GM06990 (cell line): ENCODE measurements at regions not wholly inside any gene's neighbourhood (a gene's known extent, or its start where the extent isn't known, plus 50 kb on each side); places are given as distances from the start of the nearest gene placed in this dataset.

Source experiments
- DNase-seq: peaks from one replicate; pipeline ENCODE4 v3.0.0-alpha.2; 2011; ENCODE audit not compliant: insufficient read length; ENCODE audit errors: extremely low read depth
- H3K27me3 ChIP-seq: replicated peaks from 2 replicates; pipeline ENCODE4 v1.6.0; 2011; ENCODE audit warnings: low read length; ENCODE audit not compliant: control insufficient read depth, insufficient read depth
- H3K36me3 ChIP-seq: 2 replicates; pipeline ENCODE4 v1.5.1; 2011; ENCODE audit warnings: low read length; ENCODE audit not compliant: control insufficient read depth, insufficient read depth
- H3K4me3 ChIP-seq: replicated peaks from 2 replicates; pipeline ENCODE4 v1.5.1; 2011; ENCODE audit warnings: low read depth, mild to moderate bottlenecking, control low read depth, low read length
- TF ChIP-seq, protein P1 (sequence below): IDR thresholded peaks from 2 replicates; pipeline ENCODE4 v1.5.1; 2011; ENCODE audit warnings: low read length, control low read depth, mild to moderate bottlenecking, inconsistent platforms; ENCODE audit not compliant: insufficient read depth, poor library complexity, severe bottlenecking

DNA sequence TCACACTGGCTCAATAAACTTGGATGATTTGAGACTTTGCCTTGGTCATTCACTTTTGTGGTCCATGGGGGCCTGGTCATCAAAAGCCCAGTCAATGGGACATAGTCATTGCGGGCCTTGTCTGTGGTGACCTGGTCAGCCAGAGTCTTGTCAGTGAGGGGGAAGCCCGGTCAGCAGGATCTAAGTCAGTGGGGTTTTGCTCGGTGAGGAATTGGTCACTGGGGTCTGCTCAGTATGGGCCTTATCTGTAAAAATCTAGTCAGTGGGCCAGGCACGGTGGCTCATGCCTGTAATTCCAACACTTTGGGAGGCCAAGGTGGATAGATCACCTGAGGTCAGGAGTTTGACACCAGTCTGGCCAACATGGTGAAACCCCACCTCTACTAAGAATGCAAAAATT is 63.7 kb upstream of the TPM4 start:
- H3K4me3 ChIP-seq, result no peak overlapping the region
- TF ChIP-seq, protein P1, sequence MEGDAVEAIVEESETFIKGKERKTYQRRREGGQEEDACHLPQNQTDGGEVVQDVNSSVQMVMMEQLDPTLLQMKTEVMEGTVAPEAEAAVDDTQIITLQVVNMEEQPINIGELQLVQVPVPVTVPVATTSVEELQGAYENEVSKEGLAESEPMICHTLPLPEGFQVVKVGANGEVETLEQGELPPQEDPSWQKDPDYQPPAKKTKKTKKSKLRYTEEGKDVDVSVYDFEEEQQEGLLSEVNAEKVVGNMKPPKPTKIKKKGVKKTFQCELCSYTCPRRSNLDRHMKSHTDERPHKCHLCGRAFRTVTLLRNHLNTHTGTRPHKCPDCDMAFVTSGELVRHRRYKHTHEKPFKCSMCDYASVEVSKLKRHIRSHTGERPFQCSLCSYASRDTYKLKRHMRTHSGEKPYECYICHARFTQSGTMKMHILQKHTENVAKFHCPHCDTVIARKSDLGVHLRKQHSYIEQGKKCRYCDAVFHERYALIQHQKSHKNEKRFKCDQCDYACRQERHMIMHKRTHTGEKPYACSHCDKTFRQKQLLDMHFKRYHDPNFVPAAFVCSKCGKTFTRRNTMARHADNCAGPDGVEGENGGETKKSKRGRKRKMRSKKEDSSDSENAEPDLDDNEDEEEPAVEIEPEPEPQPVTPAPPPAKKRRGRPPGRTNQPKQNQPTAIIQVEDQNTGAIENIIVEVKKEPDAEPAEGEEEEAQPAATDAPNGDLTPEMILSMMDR, result no peak

DNA sequence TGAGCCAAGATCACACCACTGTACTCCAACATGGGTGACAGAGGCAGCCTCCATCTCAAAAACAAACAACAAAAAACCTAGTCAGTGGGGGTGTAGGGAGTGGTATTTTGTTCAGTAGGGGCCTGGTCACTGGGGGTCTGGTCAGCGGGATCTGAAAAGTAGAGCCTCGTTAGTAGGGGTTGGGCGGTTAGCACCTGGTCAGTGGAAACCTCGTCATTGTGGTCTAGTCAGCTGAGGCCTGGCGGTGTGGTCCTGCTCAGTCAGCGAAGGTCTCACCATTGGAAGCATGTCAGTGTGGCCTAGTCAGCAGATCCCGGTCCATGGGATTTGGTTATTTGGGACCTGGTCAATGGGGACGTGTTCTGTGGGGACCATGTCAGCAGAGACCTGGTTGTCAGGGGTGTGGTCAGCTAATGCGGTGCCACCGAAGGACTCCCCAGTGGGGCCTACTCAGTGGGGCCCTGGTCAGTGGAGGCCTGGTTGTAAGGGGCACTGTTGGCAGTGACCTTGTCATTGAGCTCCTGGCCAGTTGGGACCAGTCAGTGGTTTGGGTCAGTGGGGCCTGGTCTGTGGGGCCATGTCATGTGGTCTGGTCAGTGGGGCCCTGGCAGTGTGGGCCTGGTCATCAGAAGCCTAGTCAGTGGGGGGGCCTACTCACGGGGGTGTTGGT is 63.0 kb upstream of the TPM4 start:
- DNase-seq, result no peak
- no peak overlapping the region for H3K4me3 ChIP-seq
- H3K27me3 ChIP-seq, result no peaks in the 10 kb centered on the region; the same call in 1 of the 2 replicates
- TF ChIP-seq, protein P1, result no peak
- no peaks in the 10 kb centered on the region for H3K36me3 ChIP-seq

More for the DNA sequence above, 63.7 kb upstream of the TPM4 start:
- DNase-seq, result no peak
- H3K27me3 ChIP-seq, result no peaks in the 10 kb centered on the region; the same call in 1 of the 2 replicates
- H3K36me3 ChIP-seq, result no peaks in the 10 kb centered on the region

- H3K4me3 ChIP-seq, result no peak overlapping the region
- DNase-seq, result no peak
- no peaks in the 10 kb centered on the region for H3K36me3 ChIP-seq
- TF ChIP-seq, protein P1, result no peak
- H3K27me3 ChIP-seq, result no peaks in the 10 kb centered on the region; the same call in 1 of the 2 replicates
These were observed 62.1 kb upstream of the TPM4 start for GRCh38 chr19:16013851-16014840.

GRCh38 chr19:16014923-16015804 is 61.1 kb upstream of the TPM4 start:
- Histone ChIP-seq H3K36me3 (no peaks in the 10 kb centered on the region), H3K4me3 (no peak overlapping the region), H3K27me3 (no peaks in the 10 kb centered on the region; the same call in 1 of the 2 replicates)
- DNase-seq, result no peak
- TF ChIP-seq, protein P1, result no peak

- H3K27me3 ChIP-seq, result no peaks in the 10 kb centered on the region; the same call in 1 of the 2 replicates
- H3K4me3 ChIP-seq, result no peak overlapping the region
- TF ChIP-seq, protein P1, result no peak
- no peak for DNase-seq
- H3K36me3 ChIP-seq, result no peaks in the 10 kb centered on the region
These were observed 60.5 kb upstream of the TPM4 start for GRCh38 chr19:16015805-16016173.
